Fibroblast of skin of abdomen (primary cell): ENCODE measurements at regions not wholly inside any gene's neighbourhood (a gene's known extent, or its start where the extent isn't known, plus 50 kb on each side); places are given as distances from the start of the nearest gene placed in this dataset.

ENCODE experiments used
- DNase-seq: peaks from one replicate; pipeline ENCODE4 v3.0.0-alpha.2; 2013

DNA sequence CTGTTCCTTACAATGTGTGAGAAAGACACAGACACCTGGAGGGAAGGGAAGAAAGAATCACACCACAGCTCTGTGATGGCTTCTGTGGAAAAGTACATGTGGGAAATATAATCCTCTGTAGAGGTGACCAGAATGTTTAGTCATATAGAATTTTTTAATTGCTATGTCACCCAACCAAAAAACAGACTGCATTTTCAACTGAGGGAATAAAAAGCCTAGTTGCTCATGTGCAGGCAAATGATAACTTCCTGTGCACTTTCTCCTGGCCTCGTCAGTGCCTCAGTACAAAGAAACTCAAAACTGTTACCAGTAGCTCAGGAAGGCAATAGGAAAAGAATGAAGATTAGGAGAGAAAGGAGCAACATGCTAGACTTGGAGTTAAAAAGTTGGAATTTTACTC, 326.8 kb downstream of the OSR1 start:
- DNase-seq: peak; percentile 45

DNA sequence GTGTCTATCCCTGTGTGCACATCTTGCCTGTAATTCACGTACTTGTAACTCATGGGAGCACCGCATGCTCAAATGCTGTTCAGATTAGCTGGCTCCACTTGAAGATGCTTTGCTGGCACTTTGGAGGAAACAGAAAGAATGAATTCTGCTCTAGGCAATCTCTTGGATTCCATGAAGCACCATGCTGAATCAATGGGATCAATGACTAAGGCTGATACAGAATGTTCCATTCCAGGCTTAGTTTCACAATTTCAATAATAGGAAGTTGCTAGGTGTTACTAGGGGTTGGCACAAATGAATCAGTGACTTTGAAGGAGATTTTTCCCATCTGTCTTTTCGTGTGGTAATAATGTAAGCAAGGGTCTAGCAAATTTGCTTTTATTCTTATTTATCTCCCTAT, 328.8 kb downstream of the OSR1 start:
- DNase-seq: no peak

DNA sequence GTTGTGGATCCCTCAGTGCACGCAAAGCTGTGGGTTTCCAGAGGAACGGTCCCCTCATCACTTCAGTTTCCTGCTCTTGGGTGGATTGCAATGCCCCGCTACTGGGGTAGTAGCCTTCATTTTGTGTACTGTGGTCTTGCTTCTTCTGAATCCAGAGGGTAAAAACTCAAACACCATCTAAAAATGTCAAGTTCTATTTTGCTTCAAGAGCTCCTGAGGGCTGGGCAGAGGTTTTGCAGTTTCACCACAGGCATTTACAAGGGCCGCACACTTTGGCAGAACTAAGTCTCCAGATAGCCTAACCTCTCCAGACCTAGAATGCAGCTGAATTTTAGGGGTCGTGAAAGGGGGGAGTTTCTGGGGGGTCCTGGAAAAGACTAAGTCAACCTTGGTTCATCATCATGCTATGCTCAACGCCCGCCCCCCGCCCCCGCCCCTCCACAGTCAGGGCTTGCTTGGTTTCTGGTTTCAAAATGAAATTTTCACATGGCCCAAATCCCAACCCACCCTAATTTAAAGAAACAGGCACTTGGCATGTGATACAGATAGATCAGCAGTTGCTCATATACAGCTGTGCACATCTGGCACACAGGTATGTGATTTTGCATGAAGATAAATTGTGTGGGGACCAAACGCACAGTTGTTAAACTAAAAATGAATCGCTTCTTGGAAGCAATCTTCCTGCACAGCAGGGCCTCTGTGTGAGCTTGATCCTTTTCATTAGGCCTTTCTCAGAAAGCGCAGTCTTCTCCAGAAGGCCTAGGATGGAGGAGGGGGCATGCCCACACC, 329.6 kb downstream of the OSR1 start:
- DNase-seq: no peak

DNA sequence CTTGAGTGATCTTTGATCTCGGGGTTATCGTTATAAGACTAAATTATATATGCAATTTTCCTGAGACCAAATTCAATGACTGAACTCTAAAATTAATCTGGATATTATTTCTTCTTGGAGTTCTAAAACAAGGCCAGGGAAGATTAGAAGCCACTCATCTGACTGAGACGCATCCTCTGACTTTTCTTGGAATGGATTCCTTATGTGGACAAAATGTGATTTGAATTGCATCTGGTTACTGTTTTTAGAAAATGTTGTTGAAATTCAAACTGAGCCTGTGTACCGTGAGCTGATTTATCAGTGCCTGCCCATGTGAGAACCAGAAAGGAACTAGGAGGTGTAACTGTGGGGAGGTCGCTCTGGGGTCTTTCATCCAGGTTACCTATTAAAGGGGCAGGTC, 330.8 kb downstream of the OSR1 start:
- no peak for DNase-seq

DNA sequence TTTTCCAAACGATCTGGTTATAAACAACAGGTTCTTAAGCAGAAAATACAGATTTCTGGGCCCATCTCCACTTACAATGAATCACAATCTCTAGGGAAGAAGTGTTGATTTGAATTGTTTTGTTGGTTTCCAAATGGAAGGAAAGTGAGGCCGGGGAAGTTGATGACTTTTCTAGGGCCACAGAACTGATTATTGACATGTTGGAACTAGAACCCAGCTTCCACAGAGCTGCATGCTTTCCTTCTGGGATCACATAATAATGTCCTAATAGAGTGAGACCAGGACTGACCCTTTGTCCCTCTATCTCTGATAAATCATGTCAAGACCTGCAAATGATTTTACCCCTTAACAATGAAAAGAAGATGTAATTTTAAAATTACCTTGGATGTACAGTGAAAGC, 332.2 kb downstream of the OSR1 start:
- DNase-seq: no peak

DNA sequence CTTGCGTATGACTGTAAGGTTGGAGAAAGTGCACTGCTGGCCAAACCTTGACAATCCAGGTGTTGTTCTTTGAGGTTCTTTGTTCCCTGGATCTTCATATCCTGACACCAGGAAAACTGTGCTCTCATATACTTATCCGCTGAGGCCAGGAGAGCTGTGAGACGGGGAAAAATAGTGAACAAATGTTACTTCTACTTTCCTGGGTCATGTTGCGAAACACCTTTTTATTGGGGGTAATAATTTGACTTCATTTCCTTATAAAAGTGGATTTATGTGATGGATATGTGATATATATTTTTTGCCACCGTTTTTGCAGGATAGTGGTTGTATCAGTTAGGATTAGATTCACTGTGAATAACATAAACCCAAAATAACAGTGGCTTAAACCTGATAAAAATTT, 336.1 kb downstream of the OSR1 start:
- DNase-seq: no peak

DNA sequence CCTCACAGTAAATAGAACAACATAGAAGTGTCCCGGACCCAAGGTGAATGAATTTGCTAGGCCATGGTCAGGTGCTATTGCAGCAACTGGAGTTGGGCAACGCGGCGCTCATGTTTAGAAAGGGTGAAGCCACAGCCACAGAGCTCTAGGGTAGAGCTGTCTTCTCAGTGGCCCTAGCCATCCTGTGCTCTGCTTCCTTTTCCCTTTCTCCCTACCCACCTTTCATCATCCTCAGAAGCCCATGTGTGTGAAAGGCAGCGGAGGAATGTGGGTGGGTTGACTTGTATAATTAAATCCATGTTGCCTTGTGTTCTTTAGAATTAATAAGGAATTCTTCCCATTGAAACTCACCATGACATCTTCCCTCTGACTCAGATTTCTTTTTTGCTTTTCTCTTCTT, 336.7 kb downstream of the OSR1 start:
- DNase-seq: peak; percentile 97

DNA sequence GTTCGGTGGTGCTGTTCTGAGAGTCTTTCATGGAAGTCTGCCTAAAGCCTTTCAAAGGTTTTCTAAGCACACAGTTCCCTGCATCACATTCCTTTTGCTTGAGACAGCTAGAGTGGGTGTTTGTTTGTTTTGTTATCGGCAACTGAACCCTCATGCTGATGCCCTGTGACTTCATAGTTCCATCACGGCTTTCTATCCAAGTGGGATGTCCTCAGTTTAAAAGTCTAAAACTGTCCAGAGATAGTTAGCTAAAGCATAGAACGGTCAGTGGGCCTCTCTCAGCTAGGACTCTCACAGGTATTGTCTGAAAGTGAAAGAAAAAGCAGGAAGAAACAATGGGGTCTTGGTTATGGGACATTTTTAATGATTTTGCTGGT, 337.3 kb downstream of the OSR1 start:
- peak; percentile 89 for DNase-seq

DNA sequence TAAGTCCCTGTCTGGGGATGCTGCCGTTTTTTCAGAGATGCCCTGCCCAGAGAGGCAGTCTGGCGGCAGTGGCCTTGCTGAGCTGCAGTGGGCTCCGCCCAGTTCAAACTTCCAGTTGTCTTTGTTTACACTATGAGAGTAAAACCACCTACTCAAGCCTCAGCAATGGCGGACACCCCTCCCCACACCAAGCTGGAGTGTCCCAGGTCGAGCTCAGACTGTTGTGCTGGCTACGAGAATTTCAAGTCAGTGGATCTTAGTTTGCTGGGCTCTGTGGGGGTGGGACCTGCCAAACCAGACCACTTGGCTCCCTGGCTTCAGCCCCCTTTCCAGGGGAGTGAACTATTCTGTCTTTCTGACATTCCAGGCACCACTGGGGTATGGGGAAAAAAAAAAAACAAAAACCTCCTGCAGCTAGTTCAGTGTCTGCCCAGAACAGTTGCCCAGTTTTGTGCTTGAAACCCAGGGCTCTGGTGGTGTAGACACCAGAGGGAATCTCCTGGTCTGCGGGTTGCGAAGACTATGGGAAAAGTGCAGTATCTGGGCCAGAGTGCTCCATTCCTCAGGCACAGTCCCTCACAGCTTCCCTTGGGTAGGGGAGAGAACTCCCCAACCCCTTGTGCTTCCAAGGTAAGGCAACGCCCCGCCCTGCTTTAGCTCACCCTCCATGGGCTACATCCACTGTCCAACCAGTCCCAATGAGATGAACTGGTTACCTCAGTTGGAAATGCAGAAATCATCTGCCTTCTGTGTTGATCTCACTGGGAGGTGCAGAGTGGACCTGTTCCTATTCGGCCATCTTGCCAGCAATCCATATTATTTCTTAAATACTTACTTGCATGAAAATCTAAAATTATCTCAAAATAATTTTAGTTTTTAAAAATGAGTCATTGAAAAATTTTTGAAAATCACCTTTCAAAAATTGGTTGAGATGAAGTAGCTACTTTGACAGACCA, 338.0 kb downstream of the OSR1 start:
- no peak for DNase-seq

DNA sequence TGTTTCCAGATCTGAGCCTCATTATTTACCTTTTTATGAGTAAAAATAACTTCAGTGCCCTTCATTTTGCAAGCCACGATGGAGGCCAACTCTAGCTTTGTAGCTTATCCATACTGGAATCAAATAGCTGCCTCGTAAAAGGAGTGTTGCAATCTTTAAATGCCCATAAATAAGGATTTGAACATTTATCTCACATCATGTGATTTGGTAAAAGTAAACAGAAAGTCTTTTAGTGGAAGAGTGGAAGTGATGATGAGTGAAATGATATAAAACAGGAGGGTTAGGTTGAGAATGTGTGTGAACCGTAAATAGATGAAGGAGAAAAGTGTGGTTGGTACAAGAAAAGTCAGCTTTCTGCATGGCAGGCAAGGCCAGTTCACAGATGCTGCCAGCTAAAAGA, 348.9 kb downstream of the OSR1 start:
- DNase-seq: no peak

DNA sequence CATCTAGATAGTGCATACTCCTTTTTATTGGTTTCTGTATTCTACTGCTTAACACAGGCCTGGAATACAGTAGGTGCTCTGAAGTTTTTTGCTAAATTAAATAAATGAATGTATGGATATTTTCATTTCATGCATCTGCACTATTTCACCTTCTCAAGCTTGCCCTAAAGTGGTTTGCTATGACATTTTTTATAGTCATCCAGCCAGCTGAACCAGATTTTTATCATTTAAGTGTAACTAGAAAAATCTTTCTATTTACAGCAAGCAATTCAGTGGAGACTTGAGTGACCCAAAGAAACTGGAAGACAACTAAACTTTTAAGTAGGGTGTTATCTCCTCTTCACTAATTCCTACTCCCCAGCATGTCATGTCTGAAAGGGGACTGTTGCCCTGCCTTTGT, 354.9 kb downstream of the OSR1 start:
- no peak for DNase-seq

DNA sequence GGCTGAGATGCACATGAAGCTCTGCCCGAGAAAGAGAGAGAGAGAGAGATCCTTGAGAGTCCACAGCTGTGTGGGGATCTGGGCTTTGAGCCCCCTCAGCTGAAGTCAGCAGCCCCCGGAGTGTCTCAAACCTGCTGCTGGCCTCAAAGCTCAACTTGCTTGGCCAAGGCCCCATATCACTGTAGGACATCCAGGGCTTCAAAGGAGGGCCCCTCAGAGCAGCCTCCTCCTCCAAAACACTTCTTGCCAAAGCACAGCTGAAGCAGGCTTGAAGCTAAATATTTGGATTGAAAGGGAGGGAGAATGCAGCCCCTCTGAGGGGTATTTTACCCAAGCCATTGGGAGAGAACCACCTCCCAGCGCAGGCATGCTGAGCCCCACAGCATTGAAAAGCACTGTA, 357.6 kb downstream of the OSR1 start:
- no peak for DNase-seq

DNA sequence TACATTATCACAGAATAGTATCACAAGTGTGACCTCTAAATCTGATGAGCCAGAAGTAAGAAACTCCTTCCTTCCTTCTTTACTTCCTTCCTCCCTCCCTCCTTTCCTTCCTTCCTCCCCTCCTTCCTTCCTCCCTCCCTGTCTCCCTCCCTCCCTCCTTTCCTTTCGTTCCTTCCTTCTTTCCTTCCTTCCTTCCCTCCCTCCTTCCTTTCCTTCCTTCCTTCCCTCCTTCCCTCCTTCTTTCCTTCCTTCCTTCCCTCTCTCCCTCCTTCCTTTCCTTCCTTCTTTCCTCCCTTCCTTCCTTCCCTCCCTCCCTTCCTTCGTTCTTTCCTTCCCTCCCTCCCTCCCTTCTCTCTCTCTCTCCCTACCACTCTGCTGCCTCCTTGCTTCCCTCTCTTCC, 359.2 kb downstream of the OSR1 start:
- no peak for DNase-seq

DNA sequence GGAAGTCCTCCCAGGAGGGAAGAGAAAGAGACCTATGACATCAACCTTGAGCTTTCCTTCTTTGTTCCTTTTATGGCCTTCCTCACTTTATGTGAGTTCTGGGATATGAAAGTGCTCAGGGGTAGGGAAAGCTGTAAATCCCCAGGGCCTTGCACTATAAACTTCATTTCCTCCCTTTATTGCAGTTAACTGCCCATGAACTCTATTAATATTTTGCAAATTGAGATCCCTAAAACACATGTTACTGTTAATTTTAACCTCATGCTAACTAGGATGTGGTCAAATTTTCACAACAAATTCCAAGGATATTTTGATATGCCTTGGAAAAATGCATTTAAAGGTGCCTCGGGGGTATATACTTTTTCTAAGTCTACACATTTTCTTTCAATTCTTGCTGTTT, 359.9 kb downstream of the OSR1 start:
- DNase-seq: peak; percentile 40

DNA sequence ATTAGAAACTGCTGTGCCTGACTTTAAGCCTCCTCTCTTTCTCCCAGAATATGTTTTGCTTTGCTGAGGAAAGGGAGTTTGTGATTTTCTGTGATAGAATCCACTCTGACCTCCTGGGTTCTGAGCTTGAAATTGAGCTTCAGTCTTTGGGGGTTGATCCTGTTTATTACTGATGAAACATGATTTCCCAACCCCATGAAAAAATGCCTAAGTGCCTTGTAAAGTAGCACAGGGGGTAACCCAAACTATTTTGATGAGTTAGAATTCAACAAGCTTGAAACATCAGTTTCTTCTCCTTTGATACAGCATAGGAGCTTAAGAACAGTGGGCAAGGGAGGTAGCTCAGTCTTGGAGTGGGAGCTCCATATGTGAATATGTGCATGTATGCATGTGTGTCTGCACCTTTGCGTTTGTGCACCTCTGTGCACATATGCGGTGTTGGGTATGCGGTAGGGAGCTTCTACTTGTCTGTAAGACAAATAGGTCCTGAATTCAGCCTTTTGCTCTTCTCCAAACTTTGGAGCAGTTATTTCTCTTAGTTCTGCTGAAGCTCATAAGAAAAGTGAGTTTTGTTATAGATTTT, 364.6 kb downstream of the OSR1 start:
- DNase-seq: peak; percentile 62

DNA sequence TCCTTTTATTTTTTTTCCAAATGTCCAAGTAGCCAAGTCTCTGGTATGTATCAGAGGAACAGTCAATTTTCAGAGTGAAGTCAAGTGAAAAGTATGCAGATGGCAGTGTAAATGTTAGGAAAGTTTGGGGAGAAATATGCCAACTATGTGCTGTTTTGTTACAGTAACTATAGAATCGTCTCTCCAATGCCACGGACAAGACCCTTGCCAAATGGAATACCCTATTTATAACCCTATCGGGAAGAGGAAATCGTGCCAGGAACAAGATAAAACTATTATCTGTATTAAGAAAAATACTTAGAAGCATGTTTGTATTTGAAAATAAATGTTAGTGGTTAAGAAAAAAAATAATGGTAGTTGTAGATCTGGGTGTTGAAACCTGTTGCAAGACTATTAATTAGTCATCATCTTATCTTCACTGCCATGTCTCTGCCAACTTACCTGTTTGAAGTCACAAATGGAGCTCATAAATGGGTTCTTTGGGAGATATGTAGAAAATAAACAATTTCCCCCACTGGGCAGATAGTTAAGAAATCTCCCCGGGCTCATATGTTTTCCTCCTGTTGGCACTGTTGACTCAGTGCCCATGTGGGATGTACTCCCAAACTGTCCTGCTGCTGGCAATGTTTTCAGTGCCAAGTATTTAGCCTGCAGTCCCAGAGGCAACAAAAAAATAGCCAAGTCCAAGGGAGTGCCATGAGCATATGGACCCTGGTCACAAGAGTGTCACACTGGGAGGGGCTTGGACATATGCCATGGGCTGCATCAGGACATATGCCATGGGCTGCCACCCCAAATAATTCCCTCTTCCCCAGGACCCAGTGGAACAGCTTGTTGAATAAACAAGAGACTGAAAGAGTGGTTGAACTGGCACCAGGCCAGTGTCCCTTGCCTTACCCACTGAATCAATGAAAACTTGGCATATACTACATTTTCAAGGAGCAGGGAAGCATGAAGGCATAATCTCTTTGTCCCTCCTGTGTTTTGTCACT, 366.9 kb downstream of the OSR1 start:
- peak; percentile 93 for DNase-seq

DNA sequence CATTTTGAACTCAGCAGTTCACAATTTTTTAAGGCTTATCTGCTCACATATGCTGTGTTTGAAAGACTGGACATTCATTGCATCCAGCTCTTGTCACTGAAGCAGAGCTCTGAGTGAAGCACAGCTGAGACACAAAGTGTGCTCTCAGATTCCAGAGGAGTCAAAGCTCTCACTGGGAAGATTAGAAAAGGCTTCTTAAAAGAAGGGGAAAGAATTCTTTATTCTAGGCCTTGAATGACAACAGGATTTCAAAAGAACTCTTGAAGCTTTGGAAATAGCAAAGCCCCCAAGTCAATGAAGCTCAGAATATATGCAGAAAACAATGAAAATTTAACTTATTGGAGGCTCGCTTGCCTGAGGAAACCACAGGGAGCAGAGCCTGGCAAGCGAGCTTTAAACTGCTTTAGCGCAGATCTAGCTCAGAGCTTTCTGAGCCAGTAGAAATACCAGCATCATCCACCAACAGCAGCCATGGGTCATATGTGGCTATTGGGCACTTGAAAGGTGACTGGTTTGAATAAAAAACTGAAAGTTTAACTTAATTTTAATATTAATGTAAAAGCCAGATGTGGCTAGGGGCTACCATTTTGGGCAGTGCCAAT, 369.7 kb downstream of the OSR1 start:
- DNase-seq: no peak

DNA sequence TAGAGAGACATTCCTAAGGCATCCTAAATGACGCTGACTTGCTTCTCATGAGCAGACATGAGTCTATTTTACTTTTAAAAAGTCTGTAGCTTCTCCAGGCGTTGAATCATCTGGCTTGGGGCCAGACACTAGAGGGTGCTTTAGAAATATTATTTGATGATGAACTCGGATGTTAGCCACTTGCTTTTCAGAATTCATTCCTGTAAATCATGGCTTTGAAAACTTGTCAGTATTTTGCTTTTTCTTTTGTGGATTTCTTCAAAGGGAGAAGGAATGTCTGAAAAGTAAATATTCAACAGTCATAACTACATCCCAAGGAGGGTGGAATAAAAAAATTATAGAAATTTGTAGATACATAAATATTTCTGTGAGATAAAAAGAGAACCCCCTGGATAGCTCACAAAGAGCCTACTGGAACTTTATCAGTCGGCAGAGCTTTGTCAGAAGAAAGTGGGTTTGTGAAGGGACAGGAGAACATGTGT, 370.8 kb downstream of the OSR1 start:
- peak; percentile 98 for DNase-seq

DNA sequence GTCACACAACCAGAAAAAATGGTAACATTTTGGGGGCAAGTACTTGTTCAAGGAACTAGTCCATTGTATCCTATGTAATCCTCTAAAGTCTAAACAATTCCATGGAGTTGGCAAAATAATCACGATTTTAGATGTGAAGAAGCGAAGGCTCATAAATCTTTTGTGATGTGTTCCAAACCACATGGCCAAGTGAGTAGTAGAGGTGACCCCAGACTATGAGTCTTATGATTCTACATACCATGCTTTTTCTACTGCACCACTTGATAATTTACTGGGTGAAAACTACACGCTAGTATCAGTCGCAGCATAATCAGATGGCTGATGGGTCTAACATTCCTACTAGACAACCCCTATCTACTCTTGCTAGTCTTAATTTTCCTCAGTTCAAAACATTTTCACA, 371.4 kb downstream of the OSR1 start:
- DNase-seq: peak; percentile 38

DNA sequence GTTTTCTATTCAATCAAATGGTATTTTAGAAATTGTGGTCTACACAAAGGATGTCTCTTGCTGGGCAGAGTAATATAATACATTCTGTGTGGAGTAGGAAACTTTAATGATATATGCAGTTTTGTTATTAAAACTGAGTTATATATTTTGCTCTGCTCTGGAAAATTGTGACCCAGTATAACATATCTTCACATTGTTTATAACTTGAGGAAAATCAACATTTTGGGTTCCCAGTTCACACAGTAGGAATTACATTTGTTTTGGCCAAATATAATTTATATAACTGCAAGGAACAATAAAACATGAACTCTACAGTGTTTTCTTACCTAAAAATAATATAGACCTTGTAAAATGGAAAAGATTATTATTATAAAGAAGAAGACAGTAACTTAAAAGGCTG, 372.4 kb downstream of the OSR1 start:
- DNase-seq: no peak

DNA sequence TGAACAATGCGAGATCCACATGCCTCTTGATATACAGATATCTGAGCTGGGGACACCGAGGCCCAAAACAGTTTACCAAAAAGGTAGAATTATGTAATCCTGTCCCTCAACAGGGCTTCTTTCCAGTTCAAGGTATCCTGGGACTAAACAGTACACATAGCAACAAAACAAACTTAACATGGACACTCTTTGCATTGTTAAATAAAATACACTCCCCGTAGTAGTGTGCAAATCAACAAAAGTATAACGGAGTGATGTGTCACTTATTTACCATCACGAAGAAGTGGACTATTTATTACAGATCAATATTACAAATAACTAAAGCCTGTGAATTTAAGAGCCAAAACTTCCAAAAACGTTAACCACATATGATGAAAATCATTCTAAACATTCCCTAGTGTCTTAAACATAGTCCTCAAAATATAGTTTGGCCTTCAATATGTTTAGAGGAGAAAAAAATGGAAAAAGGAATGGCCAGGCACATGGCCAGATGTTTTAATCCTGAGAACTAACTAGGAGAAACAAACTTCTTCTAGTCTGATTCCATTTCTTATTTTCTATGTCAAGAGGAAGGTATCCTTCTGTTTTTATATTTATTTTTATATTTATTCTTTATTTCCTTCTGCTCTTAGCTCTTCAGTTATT, 377.5 kb downstream of the OSR1 start:
- peak; percentile 24 for DNase-seq
